IgD-negative memory B cell (primary cell): ENCODE measurements at regions not wholly inside any gene's neighbourhood (a gene's known extent, or its start where the extent isn't known, plus 50 kb on each side); places are given as distances from the start of the nearest gene placed in this dataset.

Source experiments
- H3K27ac Mint-ChIP-seq, 3 donors: one replicate each; pipeline ENCODE4 v1.8.0; 2020 to 2022; ENCODE audit warnings: mild to moderate bottlenecking in 3 of 3, mixed read lengths in 3 of 3, moderate library complexity in 1 of 3
- H3K27me3 Mint-ChIP-seq: one replicate; pipeline ENCODE4 v1.8.0; 2021; ENCODE audit warnings: mixed read lengths
- H3K36me3 Mint-ChIP-seq: one replicate; pipeline ENCODE4 v1.8.0; 2020; ENCODE audit warnings: mild to moderate bottlenecking, mixed read lengths
- H3K4me1 Mint-ChIP-seq, 3 donors: one replicate each; pipeline ENCODE4 v1.8.0; 2020 to 2022; ENCODE audit warnings: mixed read lengths in 3 of 3, mild to moderate bottlenecking in 1 of 3
- H3K4me3 Mint-ChIP-seq, 4 donors: one replicate each; pipeline ENCODE4 v1.8.0; 2020 to 2022; ENCODE audit warnings: mild to moderate bottlenecking in 4 of 4, mixed read lengths in 4 of 4, moderate library complexity in 3 of 4
- H3K9me3 Mint-ChIP-seq, 3 donors: one replicate each; pipeline ENCODE4 v1.8.0; 2020 to 2021; ENCODE audit warnings: mixed read lengths in 3 of 3, mild to moderate bottlenecking in 1 of 3

DNA sequence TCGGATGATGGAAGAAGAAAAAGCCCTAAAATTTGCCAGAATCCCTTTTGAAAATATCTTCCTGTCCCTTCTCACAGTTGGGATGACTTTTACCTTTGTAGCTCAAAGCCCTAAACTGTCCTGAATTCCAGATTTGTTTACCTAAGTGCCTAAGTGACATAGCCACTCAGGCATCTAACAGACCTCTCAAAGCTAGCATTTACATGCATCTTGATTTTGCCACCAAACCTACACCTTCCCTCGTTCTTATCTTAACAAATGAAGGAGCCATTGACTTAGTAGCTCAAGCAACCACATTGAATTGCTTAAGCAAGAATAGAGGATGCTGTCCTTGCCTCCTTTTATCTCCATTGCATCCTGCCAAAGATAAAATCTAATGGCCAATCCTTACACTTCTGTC, 198.4 kb upstream of the NTM start:
- Mint-ChIP-seq H3K9me3 (peaks cover 0 to 3% (median 0%) of the 10 kb centered on the region in 3 donors), H3K4me3 (no peak overlapping the region), H3K36me3 (no peaks in the 10 kb centered on the region), H3K27ac (no peak overlapping the region), H3K27me3 (no peaks in the 10 kb centered on the region), H3K4me1 (peaks cover 0 to 3% (median 0%) of the 10 kb centered on the region in 3 donors)

DNA sequence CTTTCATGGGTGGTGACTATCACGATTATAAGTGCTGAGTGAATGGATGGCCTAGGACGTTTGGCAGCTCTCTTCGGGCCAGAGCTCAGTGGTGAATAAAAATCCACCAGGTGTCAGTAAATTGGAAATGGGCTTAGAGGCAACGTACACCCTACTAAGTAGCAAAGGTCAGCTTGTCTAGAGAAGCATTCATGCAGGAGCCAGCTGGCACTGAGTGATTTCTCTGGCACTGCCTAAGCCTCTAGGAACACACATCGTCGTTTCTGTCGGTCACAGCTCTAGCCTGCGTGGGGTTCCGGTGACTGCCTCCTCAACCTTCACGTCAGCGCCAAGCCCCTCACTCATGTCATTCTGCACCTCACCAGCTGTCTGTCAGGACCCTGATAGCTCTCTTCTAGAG, 192.4 kb upstream of the NTM start:
- Mint-ChIP-seq H3K27me3 (no peaks in the 10 kb centered on the region), H3K36me3 (no peaks in the 10 kb centered on the region), H3K27ac (no peak overlapping the region), H3K4me1 (no peaks in the 10 kb centered on the region), H3K9me3 (peaks cover 0 to 3% (median 0%) of the 10 kb centered on the region in 3 donors), H3K4me3 (no peak overlapping the region)

DNA sequence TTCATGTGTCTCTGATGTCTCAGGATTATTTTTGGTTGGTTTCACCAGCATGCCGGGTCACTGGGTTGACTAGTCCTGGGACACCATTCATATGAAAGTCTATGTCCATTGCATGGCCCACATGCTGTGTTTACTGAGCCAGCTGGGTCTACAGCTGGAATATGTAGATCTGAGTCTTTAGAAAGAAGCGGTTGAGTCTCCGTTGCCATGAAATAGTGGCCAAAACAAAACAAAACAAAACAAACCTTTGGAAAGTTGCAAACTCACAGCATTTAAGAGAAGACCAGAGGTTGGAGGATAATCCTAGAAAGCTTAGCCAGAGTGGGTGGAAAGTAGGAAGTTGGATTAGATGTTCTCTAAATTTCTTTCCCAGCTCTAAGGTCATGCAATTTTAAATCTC, 191.8 kb upstream of the NTM start:
- no peak overlapping the region for H3K4me3 Mint-ChIP-seq
- H3K9me3 Mint-ChIP-seq, result peaks cover 0 to 3% (median 0%) of the 10 kb centered on the region in 3 donors
- H3K27ac Mint-ChIP-seq, result no peak overlapping the region
- no peaks in the 10 kb centered on the region for H3K36me3 Mint-ChIP-seq
- no peaks in the 10 kb centered on the region for H3K4me1 Mint-ChIP-seq
- H3K27me3 Mint-ChIP-seq, result no peaks in the 10 kb centered on the region

- no peaks in the 10 kb centered on the region for H3K4me1 Mint-ChIP-seq
- H3K9me3 Mint-ChIP-seq, result peaks cover 0 to 3% (median 0%) of the 10 kb centered on the region in 3 donors
- no peaks in the 10 kb centered on the region for H3K36me3 Mint-ChIP-seq
- H3K4me3 Mint-ChIP-seq, result no peak overlapping the region
- H3K27me3 Mint-ChIP-seq, result peaks cover 3% of the 10 kb centered on the region
- H3K27ac Mint-ChIP-seq, result no peak overlapping the region
These were observed 190.6 kb upstream of the NTM start for GRCh38 chr11:131179836-131180235.

DNA sequence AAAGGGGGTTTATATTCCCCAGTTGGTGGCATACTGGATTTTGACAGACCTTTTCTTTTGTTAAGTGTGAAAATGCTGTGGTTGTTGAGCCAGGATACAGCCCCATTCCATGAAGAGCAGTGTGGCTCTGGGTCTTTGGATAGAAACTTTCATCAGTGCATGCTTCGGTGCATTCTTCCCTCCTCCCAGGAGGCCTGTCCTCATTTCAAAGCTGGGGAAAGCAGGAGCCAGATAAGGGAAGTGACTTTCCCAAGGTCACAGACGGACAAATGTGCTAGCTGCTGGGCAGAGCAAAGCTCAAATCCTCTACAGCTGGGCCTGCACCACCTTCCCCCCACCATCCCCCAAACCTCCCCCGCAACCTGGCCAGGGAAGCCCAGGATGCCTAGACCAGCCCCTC, 184.5 kb upstream of the NTM start:
- Mint-ChIP-seq H3K27ac (no peak overlapping the region), H3K4me1 (peaks cover 0 to 11% (median 2%) of the 10 kb centered on the region in 3 donors), H3K4me3 (no peak overlapping the region), H3K36me3 (no peaks in the 10 kb centered on the region), H3K9me3 (no peaks in the 10 kb centered on the region), H3K27me3 (peaks cover 6% of the 10 kb centered on the region)

DNA sequence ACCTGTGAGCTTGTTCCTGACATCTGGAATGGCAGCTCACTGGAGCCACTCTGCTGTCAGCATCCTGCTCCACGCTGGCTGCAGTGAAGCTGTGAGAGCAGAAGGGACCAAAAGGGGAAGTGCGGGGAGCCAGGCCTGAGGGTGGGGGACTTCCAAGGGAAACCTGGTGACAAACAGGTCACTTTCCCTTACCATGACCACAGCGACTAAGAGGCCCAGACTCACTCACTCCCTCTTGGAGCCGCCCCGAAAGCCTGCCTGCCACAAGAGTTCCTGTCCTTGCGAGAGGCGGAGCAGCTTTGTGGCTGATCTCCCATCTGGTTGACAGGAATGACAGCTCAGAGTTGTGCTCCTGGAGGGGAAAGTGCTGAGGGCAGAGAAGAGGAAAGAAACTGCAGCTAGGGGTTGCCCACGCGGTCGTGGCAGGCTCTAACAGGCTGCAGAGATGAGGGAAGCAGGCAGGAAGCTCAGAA, 183.8 kb upstream of the NTM start:
- Mint-ChIP-seq H3K27me3 (peaks cover 6% of the 10 kb centered on the region), H3K4me1 (peaks cover 0 to 11% (median 2%) of the 10 kb centered on the region in 3 donors), H3K9me3 (no peaks in the 10 kb centered on the region), H3K4me3 (peak overlapping the region in 2 of 4 donors; percentile 42 to 43), H3K27ac (peak overlapping the region in 1 of 3 donors; percentile 49), H3K36me3 (no peaks in the 10 kb centered on the region)

DNA sequence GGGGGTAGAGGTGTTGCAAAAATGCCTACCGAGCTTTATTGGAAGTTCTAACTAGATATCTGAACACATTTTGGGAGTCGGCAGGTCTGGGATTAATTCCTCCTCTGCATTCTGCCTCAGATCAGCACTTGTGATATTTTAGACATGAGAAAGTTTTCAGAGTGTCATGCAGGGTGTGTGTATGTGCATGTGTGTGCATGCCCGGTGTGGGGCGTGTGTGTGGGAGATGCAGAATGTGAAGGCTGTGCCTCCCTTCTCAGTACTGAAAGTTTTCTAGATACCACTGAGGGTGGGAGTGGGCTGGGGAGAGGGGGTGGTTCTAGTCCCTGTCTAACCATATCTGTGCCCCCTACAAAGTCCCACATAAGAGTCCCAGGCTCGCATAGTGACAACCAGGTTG, 180.0 kb upstream of the NTM start:
- peaks cover 3% of the 10 kb centered on the region for H3K27me3 Mint-ChIP-seq
- H3K27ac Mint-ChIP-seq, result no peak overlapping the region
- H3K4me3 Mint-ChIP-seq, result no peak overlapping the region
- peaks cover 0 to 11% (median 2%) of the 10 kb centered on the region in 3 donors for H3K4me1 Mint-ChIP-seq
- no peaks in the 10 kb centered on the region for H3K36me3 Mint-ChIP-seq
- H3K9me3 Mint-ChIP-seq, result peaks cover 0 to 2% (median 0%) of the 10 kb centered on the region in 3 donors

- Mint-ChIP-seq H3K9me3 (peaks cover 0 to 2% (median 0%) of the 10 kb centered on the region in 3 donors), H3K27ac (no peak overlapping the region), H3K27me3 (peaks cover 3% of the 10 kb centered on the region), H3K36me3 (no peaks in the 10 kb centered on the region), H3K4me3 (no peak overlapping the region), H3K4me1 (peaks cover 0 to 7% (median 2%) of the 10 kb centered on the region in 3 donors)
These were observed 178.8 kb upstream of the NTM start for GRCh38 chr11:131191606-131192005.

DNA sequence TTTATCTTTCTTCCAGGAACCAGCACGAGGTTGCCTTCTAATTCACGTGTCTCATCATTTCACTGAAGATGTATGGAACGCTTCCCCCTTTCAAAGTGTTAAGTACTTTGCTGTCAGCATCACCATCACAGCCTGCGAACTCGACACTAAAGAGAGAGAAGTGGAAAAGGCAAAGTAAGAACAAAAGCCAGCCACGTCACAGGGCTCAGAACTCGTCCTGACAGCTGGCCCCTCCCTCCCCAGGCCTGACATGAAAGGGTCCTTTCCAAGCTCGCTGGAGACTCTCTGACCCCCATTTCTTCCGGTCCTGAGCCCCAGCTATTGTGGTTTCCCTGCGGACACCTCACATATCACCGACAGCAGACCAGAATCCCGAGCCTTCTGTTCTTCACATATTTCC, 177.8 kb upstream of the NTM start:
- no peaks in the 10 kb centered on the region for H3K27me3 Mint-ChIP-seq
- H3K9me3 Mint-ChIP-seq, result peaks cover 0 to 2% (median 0%) of the 10 kb centered on the region in 3 donors
- no peak overlapping the region for H3K27ac Mint-ChIP-seq
- H3K36me3 Mint-ChIP-seq, result no peaks in the 10 kb centered on the region
- H3K4me3 Mint-ChIP-seq, result no peak overlapping the region
- H3K4me1 Mint-ChIP-seq, result no peaks in the 10 kb centered on the region

DNA sequence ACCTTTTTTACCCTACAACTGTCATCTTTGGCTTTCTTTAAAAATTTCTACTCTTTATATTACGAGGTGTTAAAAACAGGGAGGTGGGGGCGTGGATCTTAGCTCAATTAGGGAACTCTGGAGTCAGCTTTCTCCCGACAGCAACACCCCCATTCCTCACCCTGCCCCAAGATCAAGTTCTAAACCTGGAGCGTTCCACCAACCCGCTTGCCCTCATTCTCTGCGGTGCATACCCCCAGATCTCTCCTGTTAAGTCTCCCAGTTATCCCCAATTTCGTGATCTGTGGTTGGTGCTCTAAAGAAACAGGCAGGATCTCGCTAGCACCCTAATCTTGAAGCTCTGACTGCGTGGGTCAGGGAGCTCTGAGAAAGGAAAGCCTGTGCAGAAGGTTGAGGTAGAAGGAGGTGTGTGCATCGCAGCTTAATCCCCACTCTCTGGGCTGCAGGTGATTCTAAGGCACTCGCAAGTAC, 177.3 kb upstream of the NTM start:
- Mint-ChIP-seq H3K4me1 (no peaks in the 10 kb centered on the region), H3K27ac (no peak overlapping the region), H3K4me3 (no peak overlapping the region), H3K27me3 (no peaks in the 10 kb centered on the region), H3K9me3 (peaks cover 0 to 2% (median 0%) of the 10 kb centered on the region in 3 donors), H3K36me3 (no peaks in the 10 kb centered on the region)

- peaks cover 1% of the 10 kb centered on the region for H3K27me3 Mint-ChIP-seq
- no peaks in the 10 kb centered on the region for H3K36me3 Mint-ChIP-seq
- peaks cover 0 to 2% (median 0%) of the 10 kb centered on the region in 3 donors for H3K9me3 Mint-ChIP-seq
- no peaks in the 10 kb centered on the region for H3K4me1 Mint-ChIP-seq
- no peak overlapping the region for H3K27ac Mint-ChIP-seq
- H3K4me3 Mint-ChIP-seq, result no peak overlapping the region
These were observed 175.7 kb upstream of the NTM start for GRCh38 chr11:131194726-131195125.

DNA sequence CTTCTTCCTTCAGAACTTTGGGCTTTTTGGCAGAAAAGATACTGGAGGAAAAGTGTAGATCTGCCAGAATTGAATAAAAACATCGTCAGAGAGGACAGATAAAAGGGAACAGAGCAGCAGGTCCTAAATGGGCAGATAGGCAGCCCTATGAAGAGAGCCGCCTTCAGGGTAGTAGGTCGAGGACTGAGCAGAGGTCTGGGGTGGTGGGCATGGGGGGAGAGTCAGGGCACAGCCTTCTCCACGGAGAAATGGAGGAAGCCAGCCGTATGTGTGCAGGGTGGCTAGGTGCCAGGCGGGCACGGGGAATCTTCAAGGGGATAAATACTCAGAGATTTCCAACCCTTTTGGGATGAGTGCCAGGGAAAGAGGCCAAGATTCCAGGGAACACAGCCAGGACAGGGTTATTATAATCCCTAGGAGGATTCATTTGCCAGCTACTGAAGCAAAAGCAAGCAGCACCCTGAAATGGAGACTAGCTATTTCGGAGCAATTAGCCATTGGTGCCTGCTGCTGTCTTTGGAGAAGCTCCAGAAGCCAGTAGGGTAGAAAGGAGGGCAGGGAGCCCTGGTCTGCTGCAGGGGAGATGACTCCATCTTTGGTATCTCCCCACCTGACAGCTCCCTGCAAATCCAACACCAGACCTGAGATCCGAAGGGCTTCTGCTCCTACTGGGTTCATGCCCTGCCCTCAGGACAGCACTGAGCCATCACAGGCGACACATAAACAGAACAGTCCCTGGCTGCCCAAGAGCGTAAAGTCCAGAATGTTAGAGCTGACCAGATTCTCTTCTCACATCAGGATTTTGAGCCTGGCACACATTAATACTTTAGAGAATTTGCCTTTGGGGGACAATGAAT, 174.5 kb upstream of the NTM start:
- no peaks in the 10 kb centered on the region for H3K36me3 Mint-ChIP-seq
- no peak overlapping the region for H3K4me3 Mint-ChIP-seq
- peaks cover 1% of the 10 kb centered on the region for H3K27me3 Mint-ChIP-seq
- H3K4me1 Mint-ChIP-seq, result no peaks in the 10 kb centered on the region
- H3K9me3 Mint-ChIP-seq, result peaks cover 0 to 2% (median 0%) of the 10 kb centered on the region in 3 donors
- no peak overlapping the region for H3K27ac Mint-ChIP-seq

GRCh38 chr11:131198161-131199014, 172.0 kb upstream of the NTM start:
- peaks cover 1% of the 10 kb centered on the region for H3K27me3 Mint-ChIP-seq
- no peak overlapping the region for H3K4me3 Mint-ChIP-seq
- H3K4me1 Mint-ChIP-seq, result no peaks in the 10 kb centered on the region
- peaks cover 0 to 2% (median 0%) of the 10 kb centered on the region in 3 donors for H3K9me3 Mint-ChIP-seq
- no peaks in the 10 kb centered on the region for H3K36me3 Mint-ChIP-seq
- H3K27ac Mint-ChIP-seq, result no peak overlapping the region

GRCh38 chr11:131199015-131199280, 171.5 kb upstream of the NTM start:
- H3K27ac Mint-ChIP-seq, result no peak overlapping the region
- H3K36me3 Mint-ChIP-seq, result no peaks in the 10 kb centered on the region
- no peaks in the 10 kb centered on the region for H3K4me1 Mint-ChIP-seq
- no peak overlapping the region for H3K4me3 Mint-ChIP-seq
- peaks cover 0 to 2% (median 0%) of the 10 kb centered on the region in 3 donors for H3K9me3 Mint-ChIP-seq
- H3K27me3 Mint-ChIP-seq, result peaks cover 1% of the 10 kb centered on the region

- H3K9me3 Mint-ChIP-seq, result no peaks in the 10 kb centered on the region
- no peaks in the 10 kb centered on the region for H3K4me1 Mint-ChIP-seq
- no peak overlapping the region for H3K27ac Mint-ChIP-seq
- H3K27me3 Mint-ChIP-seq, result peaks cover 1% of the 10 kb centered on the region
- no peaks in the 10 kb centered on the region for H3K36me3 Mint-ChIP-seq
- H3K4me3 Mint-ChIP-seq, result no peak overlapping the region
These were observed 168.7 kb upstream of the NTM start for GRCh38 chr11:131201674-131202073.
